Fibroblast of lung (primary cell): ENCODE measurements at regions not wholly inside any gene's neighbourhood (a gene's known extent, or its start where the extent isn't known, plus 50 kb on each side); places are given as distances from the start of the nearest gene placed in this dataset.

Experiments used
- DNase-seq, 2 donors: peaks; one replicate each; pipeline versions ENCODE4 v3.0.0 to v3.0.0-alpha.2; 2010; ENCODE audit warnings: low read depth in 2 of 2
- H2AFZ ChIP-seq: 2 replicates; pipeline ENCODE4 v1.5.1; 2012; ENCODE audit warnings: low read length, control low read depth, inconsistent platforms
- H3K27ac ChIP-seq: 2 replicates; pipeline ENCODE4 v1.5.1; 2011; ENCODE audit warnings: low read length, control low read depth; ENCODE audit not compliant: insufficient read depth
- H3K27me3 ChIP-seq: 2 replicates; pipeline ENCODE4 v1.5.1; 2011; ENCODE audit warnings: mild to moderate bottlenecking, low read length; ENCODE audit not compliant: control insufficient read depth, insufficient read depth
- H3K36me3 ChIP-seq: 2 replicates; pipeline ENCODE4 v1.5.1; 2011; ENCODE audit warnings: low read length; ENCODE audit not compliant: control insufficient read depth, insufficient read depth
- H3K4me1 ChIP-seq: 2 replicates; pipeline ENCODE4 v1.5.1; 2011; ENCODE audit warnings: low read length; ENCODE audit not compliant: control insufficient read depth, insufficient read depth; ENCODE audit errors: extremely low read depth
- H3K4me2 ChIP-seq: 2 replicates; pipeline ENCODE4 v1.5.1; 2011; ENCODE audit warnings: low read length, control low read depth; ENCODE audit not compliant: insufficient read depth; ENCODE audit errors: extremely low read depth
- H3K4me3 ChIP-seq, 4 experiments: fragments of 200-600 bp in 1 of 4; sonication (generic) in 1 of 4; replicated peaks in 1 of 4; 2 replicates each; pipeline ENCODE4 v1.5.1; 2011 to 2016; ENCODE audit warnings: low read length in 4 of 4, low read depth in 3 of 4, mild to moderate bottlenecking in 3 of 4, control low read depth in 2 of 4, inconsistent platforms in 1 of 4, mixed read lengths in 1 of 4; ENCODE audit not compliant: insufficient read depth in 1 of 4; ENCODE audit errors: control extremely low read depth in 1 of 4
- H3K79me2 ChIP-seq: 2 replicates; pipeline ENCODE4 v1.5.1; 2012; ENCODE audit warnings: mild to moderate bottlenecking, low read length, inconsistent platforms; ENCODE audit not compliant: control insufficient read depth, insufficient read depth
- H3K9ac ChIP-seq: 2 replicates; pipeline ENCODE4 v1.5.1; 2011; ENCODE audit warnings: mild to moderate bottlenecking, low read length, control low read depth; ENCODE audit not compliant: insufficient read depth
- H3K9me3 ChIP-seq: 2 replicates; pipeline ENCODE4 v1.5.1; 2012; ENCODE audit warnings: low read depth, low read length; ENCODE audit not compliant: control insufficient read depth, insufficient read depth
- H4K20me1 ChIP-seq: 2 replicates; pipeline ENCODE4 v1.5.1; 2011; ENCODE audit warnings: low read length; ENCODE audit not compliant: control insufficient read depth, insufficient read depth; ENCODE audit errors: extremely low read depth
- EZH2 ChIP-seq: IDR thresholded peaks from 2 replicates; pipeline ENCODE4 v1.5.1; 2012; ENCODE audit warnings: low read length, control low read depth, mild to moderate bottlenecking; ENCODE audit errors: missing control alignments
- TF ChIP-seq, protein P1 (sequence below), 2 donors: IDR thresholded peaks in 1 of 2; conservative IDR thresholded peaks in 1 of 2; 1 replicate in 1 of 2; 2 replicates in 1 of 2; pipeline ENCODE4 v1.5.1; 2011 to 2012; ENCODE audit warnings: low read length in 2 of 2, control low read depth in 1 of 2, inconsistent platforms in 1 of 2, low read depth in 1 of 2, mild to moderate bottlenecking in 1 of 2

DNA sequence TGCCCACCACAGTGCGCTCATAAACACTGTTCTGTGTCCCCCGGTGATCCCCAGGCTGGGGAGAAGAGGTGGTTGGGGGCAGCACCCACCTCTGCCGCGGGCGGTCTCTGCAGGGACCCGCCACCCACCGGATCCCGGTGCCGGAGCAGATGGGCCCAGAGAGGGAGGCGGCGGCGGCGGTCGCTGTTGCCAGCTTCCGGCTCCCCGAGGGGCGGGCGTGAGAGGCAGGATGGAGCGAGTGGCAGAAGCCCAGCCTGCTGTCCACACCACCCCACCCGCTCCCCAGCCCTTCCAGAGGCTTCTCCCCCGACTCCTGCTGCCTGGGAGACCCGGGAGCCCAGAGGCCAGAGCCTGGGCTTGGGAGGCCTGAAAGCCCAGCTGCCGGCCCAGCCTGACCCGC is 142.6 kb upstream of the CIBAR2 start:
- H3K79me2 ChIP-seq: peaks cover 1% of the 10 kb centered on the region
- H4K20me1 ChIP-seq: no peaks in the 10 kb centered on the region
- H2AFZ ChIP-seq: no peak overlapping the region
- H3K4me1 ChIP-seq: no peaks in the 10 kb centered on the region
- H3K36me3 ChIP-seq: no peaks in the 10 kb centered on the region
- TF ChIP-seq EZH2: no peak
- TF ChIP-seq, protein P1, sequence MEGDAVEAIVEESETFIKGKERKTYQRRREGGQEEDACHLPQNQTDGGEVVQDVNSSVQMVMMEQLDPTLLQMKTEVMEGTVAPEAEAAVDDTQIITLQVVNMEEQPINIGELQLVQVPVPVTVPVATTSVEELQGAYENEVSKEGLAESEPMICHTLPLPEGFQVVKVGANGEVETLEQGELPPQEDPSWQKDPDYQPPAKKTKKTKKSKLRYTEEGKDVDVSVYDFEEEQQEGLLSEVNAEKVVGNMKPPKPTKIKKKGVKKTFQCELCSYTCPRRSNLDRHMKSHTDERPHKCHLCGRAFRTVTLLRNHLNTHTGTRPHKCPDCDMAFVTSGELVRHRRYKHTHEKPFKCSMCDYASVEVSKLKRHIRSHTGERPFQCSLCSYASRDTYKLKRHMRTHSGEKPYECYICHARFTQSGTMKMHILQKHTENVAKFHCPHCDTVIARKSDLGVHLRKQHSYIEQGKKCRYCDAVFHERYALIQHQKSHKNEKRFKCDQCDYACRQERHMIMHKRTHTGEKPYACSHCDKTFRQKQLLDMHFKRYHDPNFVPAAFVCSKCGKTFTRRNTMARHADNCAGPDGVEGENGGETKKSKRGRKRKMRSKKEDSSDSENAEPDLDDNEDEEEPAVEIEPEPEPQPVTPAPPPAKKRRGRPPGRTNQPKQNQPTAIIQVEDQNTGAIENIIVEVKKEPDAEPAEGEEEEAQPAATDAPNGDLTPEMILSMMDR (conservative IDR thresholded peaks at IDR 0.05 in 1 of 2, IDR thresholded peaks at IDR 0.05 in 1 of 2; ENCODE audit: low read depth in 1 of 2, low read length in 2 of 2): no peak
- H3K4me2 ChIP-seq: no peak overlapping the region
- H3K9ac ChIP-seq: no peak overlapping the region
- H3K9me3 ChIP-seq: no peaks in the 10 kb centered on the region
- no peak for DNase-seq
- H3K27me3 ChIP-seq: no peaks in the 10 kb centered on the region
- H3K27ac ChIP-seq: no peak overlapping the region
- no peak overlapping the region for H3K4me3 ChIP-seq

DNA sequence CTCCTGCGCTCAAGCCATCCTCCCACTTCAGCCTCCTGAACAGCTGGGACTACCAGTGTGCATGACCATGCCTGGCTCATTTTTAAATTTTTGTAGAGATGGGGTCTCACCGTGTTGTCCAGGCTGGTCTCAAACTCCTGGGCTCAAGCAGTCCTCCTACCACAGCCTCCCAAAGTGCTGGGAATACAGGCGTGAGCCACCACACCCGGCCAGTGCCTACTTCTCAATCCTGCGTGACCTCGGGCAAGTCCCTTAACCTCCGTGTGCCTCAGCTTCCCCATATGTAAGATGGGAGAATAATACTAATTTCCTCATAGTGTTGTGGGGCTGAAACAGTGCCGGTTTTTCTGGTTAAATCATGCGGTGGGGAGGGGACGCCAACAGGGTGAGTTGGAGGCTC is 143.5 kb upstream of the CIBAR2 start:
- no peaks in the 10 kb centered on the region for H3K27me3 ChIP-seq
- H2AFZ ChIP-seq: no peak overlapping the region
- DNase-seq: no peak
- no peaks in the 10 kb centered on the region for H3K9me3 ChIP-seq
- H3K4me2 ChIP-seq: no peak overlapping the region
- H3K4me3 ChIP-seq: no peak overlapping the region
- no peak overlapping the region for H3K9ac ChIP-seq
- H4K20me1 ChIP-seq: no peaks in the 10 kb centered on the region
- no peaks in the 10 kb centered on the region for H3K4me1 ChIP-seq
- H3K79me2 ChIP-seq: peaks cover 1% of the 10 kb centered on the region
- no peaks in the 10 kb centered on the region for H3K36me3 ChIP-seq
- TF ChIP-seq, protein P1 (conservative IDR thresholded peaks at IDR 0.05 in 1 of 2, IDR thresholded peaks at IDR 0.05 in 1 of 2; ENCODE audit: low read depth in 1 of 2, low read length in 2 of 2): no peak
- no peak for TF ChIP-seq EZH2
- H3K27ac ChIP-seq: no peak overlapping the region

DNA sequence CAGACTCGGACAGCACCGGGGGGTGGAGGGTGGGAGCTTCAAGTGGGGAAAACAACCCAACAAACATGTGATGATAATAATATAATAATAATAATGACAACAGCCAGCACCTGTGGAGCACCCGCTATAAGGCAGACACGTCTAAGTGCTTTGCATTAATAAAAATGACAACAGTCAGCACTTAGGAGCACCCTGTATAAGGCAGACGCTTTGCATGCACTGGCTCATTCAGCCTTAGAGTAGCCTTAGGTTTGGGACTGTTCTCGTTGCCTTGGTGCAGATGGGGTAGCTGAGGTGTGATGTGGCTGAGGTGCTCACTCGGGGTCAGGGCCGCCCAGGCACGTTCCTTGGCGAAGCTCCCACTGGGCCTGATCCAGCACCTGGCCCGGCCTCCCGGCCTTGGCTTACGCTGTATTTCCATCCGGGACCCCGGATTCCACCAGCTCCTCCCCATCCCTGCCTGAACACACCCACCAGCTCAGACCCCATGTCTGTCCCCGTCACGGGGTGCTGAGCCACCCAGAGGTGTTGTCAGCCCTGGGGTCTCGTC is 144.0 kb upstream of the CIBAR2 start:
- no peaks in the 10 kb centered on the region for H3K4me1 ChIP-seq
- no peak overlapping the region for H3K9ac ChIP-seq
- no peak overlapping the region for H3K4me3 ChIP-seq
- H2AFZ ChIP-seq: no peak overlapping the region
- no peak for DNase-seq
- no peak for TF ChIP-seq EZH2
- TF ChIP-seq, protein P1 (conservative IDR thresholded peaks at IDR 0.05 in 1 of 2, IDR thresholded peaks at IDR 0.05 in 1 of 2; ENCODE audit: low read depth in 1 of 2, low read length in 2 of 2): no peak
- no peak overlapping the region for H3K4me2 ChIP-seq
- H4K20me1 ChIP-seq: no peaks in the 10 kb centered on the region
- H3K36me3 ChIP-seq: no peaks in the 10 kb centered on the region
- H3K79me2 ChIP-seq: no peaks in the 10 kb centered on the region
- no peak overlapping the region for H3K27ac ChIP-seq
- H3K27me3 ChIP-seq: no peaks in the 10 kb centered on the region
- no peaks in the 10 kb centered on the region for H3K9me3 ChIP-seq
